Stimulated activated CD8-positive, alpha-beta memory T cell treated with anti-CD3 and anti-CD28 coated beads, Interleukin-7, amount 100 ng/mL, for 48 hours (primary cell): ENCODE measurements at regions not wholly inside any gene's neighbourhood (a gene's known extent, or its start where the extent isn't known, plus 50 kb on each side); places are given as distances from the start of the nearest gene placed in this dataset.
"Not testable (repeated sequence)": the region's sequence is repeated elsewhere in the genome, so short reads cannot be mapped to it uniquely, and the experiment has no call there.

Experiments used
- DNase-seq, 2 donors: peaks; one replicate each; pipeline ENCODE4 v3.0.0-alpha.2; 2020; ENCODE audit warnings: low read depth in 1 of 2; ENCODE audit errors: extremely low read depth in 1 of 2

DNA sequence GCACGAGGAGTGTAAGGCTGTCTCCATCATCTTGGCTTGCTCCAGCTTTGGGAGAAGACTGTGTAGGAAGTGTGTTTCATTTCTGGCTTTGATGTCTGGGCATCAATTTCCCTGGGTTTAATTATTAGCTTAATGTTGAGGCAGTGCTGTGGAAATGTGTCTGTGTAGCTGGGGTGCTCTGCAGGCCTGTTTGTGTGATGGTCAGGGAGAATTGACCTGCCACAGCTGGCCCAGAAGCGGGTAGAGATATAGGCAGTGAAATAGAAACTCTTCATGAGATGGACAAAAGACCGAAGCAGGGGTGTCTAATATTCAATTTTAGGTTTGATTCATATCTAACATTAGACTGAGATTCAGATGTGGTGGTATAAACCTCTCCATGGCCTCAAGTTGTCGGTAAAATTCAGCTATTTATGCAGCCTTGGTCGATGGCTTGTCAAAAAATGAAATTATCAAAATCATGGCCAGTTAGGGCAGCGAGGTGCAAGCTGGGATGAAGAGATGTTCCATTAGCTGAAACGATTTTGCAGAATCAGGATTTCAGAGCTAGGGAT, 95.3 kb upstream of the SNX9 start:
- DNase-seq: no peak

DNA sequence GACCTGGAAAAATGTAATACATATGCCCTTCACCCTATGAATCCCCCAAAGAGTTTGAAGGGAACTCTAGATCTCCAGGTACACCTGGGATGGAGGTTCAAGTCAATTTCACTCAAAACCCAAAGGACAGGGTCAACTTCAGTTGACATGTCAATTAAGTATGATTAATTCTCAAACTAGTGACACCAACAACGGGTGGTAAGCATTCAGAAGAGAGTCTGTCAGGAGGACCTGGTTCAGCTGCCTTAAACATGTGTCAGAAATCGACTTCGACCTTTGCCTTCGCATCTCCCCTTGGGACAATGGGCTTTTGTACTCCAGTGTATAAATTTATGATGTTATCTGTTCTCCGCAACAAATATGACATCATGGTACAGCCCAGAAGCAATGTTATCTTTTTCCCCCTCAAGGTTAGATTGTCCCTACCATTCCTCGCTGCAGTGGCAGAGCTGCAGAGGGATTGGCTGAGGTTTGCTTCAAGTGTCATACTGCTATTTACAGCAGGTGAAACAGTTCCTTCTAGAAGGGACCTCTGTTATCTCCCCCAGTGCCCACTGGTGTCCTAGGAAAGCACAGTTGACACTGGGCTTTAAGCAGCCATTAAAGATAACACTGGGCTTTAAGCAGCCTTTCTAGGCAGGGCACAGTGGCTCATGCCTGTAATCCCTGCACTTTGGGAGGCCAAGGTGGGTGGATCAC, 94.7 kb upstream of the SNX9 start:
- no peak for DNase-seq

GRCh38 chr6:157731221-157731620, 91.8 kb upstream of the SNX9 start:
- DNase-seq: no peak

DNA sequence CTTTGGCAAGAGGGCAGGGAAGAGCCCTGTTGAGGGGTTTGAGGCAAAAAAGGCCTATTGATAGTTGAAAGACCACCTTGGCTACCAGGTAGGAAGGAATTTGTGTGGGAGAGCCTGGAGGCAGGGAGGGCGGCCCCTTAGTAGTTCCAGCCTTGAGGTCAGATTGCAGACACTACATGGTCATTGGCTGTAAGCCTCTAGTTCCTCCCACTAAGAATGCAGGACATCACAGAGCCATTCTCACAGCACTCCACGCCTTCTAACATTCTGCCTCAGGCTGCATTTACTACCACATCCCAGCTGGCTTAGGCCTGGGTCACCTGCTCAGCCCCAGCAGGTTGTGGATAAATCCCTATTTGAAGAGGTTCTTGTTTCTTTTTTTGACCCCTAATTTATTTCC, 91.0 kb upstream of the SNX9 start:
- no peak for DNase-seq

GRCh38 chr6:157732416-157733161, 90.5 kb upstream of the SNX9 start:
- no peak for DNase-seq

DNA sequence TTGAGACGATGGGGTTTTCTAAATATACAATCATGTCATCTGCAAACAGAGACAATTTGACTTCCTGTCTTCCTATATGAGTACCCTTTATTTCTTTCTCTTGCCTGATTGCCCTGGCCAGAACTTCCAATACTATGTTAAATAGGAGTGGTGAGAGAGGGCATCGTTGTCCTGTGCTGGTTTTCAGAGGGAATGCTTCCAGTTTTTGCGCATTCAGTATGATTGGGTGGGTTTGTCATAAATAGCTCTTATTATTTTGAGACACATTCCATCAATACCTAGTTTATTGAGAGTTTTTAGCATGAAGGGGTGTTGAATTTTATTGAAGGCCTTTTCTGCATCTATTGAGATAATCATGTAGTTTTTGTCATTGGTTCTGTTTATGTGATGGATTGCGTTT, 86.5 kb upstream of the SNX9 start:
- DNase-seq: not testable (repeated sequence)

GRCh38 chr6:157741321-157741947, 81.6 kb upstream of the SNX9 start:
- no peak for DNase-seq

DNA sequence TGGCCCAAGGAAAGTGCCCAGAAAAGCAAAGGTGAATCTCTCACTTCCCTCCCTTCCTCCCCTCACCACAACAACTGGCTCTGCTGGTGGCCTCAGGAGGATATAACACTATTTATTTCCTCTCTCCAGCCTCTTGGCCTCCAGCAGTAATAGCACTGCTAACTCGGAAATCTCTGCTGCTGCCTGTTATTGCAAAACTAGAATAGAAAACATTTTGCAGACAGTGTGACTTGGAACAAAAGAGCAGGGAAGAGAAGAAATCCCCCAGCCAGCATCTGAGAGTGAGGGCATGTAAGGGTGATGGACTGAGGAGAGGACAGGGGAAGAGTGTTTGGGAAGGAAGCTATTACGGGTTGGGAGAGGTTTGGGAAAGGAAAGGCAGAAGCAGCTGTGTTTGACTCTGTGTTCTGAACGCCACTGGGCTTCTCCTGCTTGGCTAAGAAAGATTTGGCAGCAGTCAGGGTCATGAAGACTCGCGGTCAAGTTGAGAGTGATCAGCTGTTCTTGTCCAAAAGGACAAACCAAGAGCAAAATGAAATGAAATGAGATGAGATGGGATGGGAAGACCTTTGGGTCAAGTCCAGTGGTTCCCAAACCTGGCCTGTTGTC, 81.0 kb upstream of the SNX9 start:
- no peak for DNase-seq

GRCh38 chr6:157744102-157744601, 78.9 kb upstream of the SNX9 start:
- DNase-seq: no peak

- no peak for DNase-seq
Observed at GRCh38 chr6:157746897-157747296, 76.1 kb upstream of the SNX9 start.

- DNase-seq: no peak
Observed at GRCh38 chr6:157747370-157747769, 75.7 kb upstream of the SNX9 start.

DNA sequence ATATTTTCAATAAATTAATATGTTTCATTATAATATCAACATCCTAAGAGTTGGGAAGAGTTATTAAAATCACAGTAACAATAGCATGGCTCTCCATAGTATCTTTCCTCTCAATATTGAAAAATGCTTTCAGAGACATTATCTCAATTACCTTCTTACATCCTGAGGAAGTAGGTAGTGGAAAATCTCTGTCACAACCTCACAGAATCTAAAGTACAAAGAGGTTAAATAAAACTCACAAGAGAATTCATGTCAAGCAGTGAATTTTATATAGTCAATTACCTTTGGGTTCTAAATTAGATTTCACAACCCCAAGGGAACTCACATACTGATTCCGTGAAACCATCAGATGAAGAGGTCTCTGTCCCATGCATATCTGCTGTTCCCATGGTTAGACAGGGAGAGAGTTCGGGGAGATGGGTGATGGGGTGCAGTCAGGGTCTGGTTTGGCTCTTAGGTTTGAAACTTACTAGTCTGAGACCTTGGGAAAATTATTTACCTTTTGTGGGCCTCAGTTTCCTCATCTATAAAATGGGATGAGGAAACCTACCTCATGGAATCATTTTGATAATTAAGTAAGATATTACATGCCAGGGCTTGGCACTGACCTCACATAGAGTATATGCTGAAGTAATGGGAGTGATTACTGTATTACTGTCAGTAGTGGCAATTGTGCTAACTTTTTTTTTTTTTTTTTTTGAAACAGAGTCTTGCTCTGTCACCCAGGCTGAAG, 74.0 kb upstream of the SNX9 start:
- no peak for DNase-seq

DNA sequence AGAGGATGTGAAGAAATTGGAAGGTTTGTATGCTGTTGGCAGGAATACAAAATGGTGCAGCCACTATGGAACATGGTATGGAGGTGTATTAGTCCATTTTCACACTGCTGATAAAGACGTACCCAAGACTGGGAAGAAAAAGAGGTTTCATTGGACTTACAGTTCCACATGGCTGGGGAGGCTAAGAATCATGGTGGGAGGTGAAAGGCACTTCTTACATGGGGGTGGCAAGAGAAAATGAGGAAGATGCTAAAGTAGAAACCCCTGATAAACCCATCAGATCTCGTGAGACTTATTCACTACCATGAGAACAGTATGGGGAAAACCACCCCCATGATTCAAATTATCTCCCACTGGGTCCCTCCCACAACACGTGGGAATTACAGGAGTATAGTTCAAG, 72.1 kb upstream of the SNX9 start:
- DNase-seq: not testable (repeated sequence)

GRCh38 chr6:157751547-157752200, 71.4 kb upstream of the SNX9 start:
- DNase-seq: no peak

GRCh38 chr6:157752879-157753278, 70.2 kb upstream of the SNX9 start:
- not testable (repeated sequence) for DNase-seq

DNA sequence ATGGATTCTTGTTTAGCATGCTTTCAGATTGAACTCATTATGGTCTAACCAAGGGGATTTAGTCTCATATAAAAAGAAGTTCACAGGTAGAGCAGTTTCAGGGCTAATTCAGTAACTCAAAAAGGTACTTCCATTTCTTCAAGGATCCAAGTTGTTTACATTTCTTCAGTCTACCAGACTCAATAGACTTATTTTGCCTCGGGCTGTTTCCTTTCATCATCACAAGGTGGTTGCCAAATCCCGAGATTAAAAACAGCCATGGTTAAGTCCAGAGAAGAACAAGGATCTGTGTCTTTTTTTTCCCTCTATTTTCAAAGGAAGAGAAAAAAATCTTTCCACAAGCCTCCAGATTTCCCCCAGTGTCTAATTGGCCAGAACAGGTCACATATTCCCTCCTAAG, 69.8 kb upstream of the SNX9 start:
- DNase-seq: no peak

DNA sequence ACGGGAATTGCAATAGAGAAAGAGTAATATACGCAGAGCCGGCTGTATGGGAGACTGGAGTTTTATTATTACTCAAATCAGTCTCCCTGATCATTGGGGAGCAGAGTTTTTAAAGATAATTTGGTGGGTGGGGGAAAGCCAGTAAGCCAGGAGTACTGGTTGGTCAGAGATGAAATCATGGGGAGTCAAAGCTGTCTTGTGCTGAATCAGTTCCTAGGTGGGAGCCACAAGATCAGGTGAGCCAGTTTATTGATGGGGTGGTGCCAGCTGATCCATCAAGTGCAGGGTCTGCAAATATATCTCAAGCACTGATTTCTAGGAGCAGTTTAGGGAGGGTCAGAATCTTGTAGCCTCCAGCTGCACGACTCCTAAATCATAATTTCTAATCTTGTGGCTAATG, 69.2 kb upstream of the SNX9 start:
- not testable (repeated sequence) for DNase-seq

- no peak for DNase-seq
Observed at GRCh38 chr6:157754351-157754750, 68.7 kb upstream of the SNX9 start.

GRCh38 chr6:157755032-157755745, 67.9 kb upstream of the SNX9 start:
- DNase-seq: no peak
